AG10803 (cell line): ENCODE measurements at regions not wholly inside any gene's neighbourhood (a gene's known extent, or its start where the extent isn't known, plus 50 kb on each side); places are given as distances from the start of the nearest gene placed in this dataset.

ENCODE experiments used
- DNase-seq: peaks from one replicate; pipeline ENCODE4 v3.0.0; 2010; ENCODE audit warnings: low read depth
- H3K4me3 ChIP-seq: 2 replicates; pipeline ENCODE4 v1.5.1; 2011; ENCODE audit warnings: mild to moderate bottlenecking, low read length, control low read depth
- CTCF ChIP-seq: conservative IDR thresholded peaks from 2 replicates; pipeline ENCODE4 v1.5.1; 2011; ENCODE audit warnings: mild to moderate bottlenecking, low read length, control low read depth, inconsistent platforms

GRCh38 chr10:3702056-3702546 is 82.9 kb downstream of the KLF6 start:
- DNase-seq, result no peak
- TF ChIP-seq CTCF, result no peak
- no peak overlapping the region for H3K4me3 ChIP-seq

- peak; percentile 47 for DNase-seq
- H3K4me3 ChIP-seq, result no peak overlapping the region
- TF ChIP-seq CTCF, result no peak
These were observed 83.5 kb downstream of the KLF6 start for GRCh38 chr10:3701491-3701890.

GRCh38 chr10:3700531-3701076 is 84.4 kb downstream of the KLF6 start:
- TF ChIP-seq CTCF, result no peak
- no peak overlapping the region for H3K4me3 ChIP-seq

GRCh38 chr10:3699916-3700315 is 85.1 kb downstream of the KLF6 start:
- no peak for TF ChIP-seq CTCF
- no peak overlapping the region for H3K4me3 ChIP-seq
- DNase-seq, result peak; percentile 13

More at GRCh38 chr10:3700531-3701076, 84.4 kb downstream of the KLF6 start:
- no peak for DNase-seq

- DNase-seq, result no peak
- H3K4me3 ChIP-seq, result no peak overlapping the region
- no peak for TF ChIP-seq CTCF
These were observed 86.7 kb downstream of the KLF6 start for GRCh38 chr10:3698312-3698711.

- no peak for DNase-seq
- no peak overlapping the region for H3K4me3 ChIP-seq
- no peak for TF ChIP-seq CTCF
These were observed 91.3 kb downstream of the KLF6 start for GRCh38 chr10:3693698-3694080.

- no peak for DNase-seq
- TF ChIP-seq CTCF, result no peak
- no peak overlapping the region for H3K4me3 ChIP-seq
These were observed 91.8 kb downstream of the KLF6 start for GRCh38 chr10:3693022-3693697.
